ENCODE measurements at regions not wholly inside any gene's neighbourhood (a gene's known extent, or its start where the extent isn't known, plus 50 kb on each side); places are given as distances from the start of the nearest gene placed in this dataset.

DNA sequence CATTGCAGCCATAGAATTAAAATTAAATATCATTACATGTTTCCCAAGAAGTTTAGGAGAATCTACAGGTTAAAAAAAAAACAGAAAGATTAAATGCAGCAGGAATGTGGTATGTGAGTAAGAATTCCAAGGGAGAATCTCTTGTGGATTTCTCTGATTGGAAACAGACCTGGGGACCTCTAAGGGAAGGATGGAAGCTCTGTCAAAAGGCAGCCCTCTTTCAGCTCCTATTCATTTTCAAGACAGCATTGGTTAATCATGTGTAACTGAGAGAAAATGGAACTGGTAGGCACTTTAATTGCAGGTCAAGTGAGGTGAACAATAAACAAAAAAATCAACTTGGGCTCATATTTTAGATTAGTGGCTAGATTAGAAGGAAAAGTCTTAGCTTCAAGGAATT, 81.4 kb upstream of the MTPN start:
- TF ChIP-seq POLR2A (IDR thresholded peaks at IDR 0.05; ENCODE audit: control extremely low read depth in 1 of 2, low read depth in 2 of 2, low read length in 2 of 2) (no peak), ZNF274 (IDR thresholded peaks at IDR 0.05; ENCODE audit: borderline replicate concordance, extremely low read depth, low read length) (no peak), SAP30 (IDR thresholded peaks at IDR 0.05; ENCODE audit: insufficient read depth, insufficient replicate concordance, low read length) (no peak), TEAD4 (IDR thresholded peaks at IDR 0.05; ENCODE audit: low read depth, low read length) (no peak)
- TF ChIP-seq, protein P1, sequence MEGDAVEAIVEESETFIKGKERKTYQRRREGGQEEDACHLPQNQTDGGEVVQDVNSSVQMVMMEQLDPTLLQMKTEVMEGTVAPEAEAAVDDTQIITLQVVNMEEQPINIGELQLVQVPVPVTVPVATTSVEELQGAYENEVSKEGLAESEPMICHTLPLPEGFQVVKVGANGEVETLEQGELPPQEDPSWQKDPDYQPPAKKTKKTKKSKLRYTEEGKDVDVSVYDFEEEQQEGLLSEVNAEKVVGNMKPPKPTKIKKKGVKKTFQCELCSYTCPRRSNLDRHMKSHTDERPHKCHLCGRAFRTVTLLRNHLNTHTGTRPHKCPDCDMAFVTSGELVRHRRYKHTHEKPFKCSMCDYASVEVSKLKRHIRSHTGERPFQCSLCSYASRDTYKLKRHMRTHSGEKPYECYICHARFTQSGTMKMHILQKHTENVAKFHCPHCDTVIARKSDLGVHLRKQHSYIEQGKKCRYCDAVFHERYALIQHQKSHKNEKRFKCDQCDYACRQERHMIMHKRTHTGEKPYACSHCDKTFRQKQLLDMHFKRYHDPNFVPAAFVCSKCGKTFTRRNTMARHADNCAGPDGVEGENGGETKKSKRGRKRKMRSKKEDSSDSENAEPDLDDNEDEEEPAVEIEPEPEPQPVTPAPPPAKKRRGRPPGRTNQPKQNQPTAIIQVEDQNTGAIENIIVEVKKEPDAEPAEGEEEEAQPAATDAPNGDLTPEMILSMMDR (IDR thresholded peaks at IDR 0.05; ENCODE audit: control extremely low read depth in 1 of 3, insufficient read depth in 1 of 3, low read depth in 1 of 3, low read length in 3 of 3) = no peak
